ENCODE measurements at regions not wholly inside any gene's neighbourhood (a gene's known extent, or its start where the extent isn't known, plus 50 kb on each side); places are given as distances from the start of the nearest gene placed in this dataset.

- intact Hi-C loops (cut with DNase I) = no loop called here
- Histone ChIP-seq H3K36me3 (replicated peaks in 1 of 2; ENCODE audit: insufficient read depth in 1 of 2, low read depth in 2 of 2) (no peaks in the 10 kb centered on the region), H3K9me3 (peaks cover 0 to 3% (median 0%) of the 10 kb centered on the region in 3 donors), H3K27ac (no peak overlapping the region), H3K4me3 (no peak overlapping the region), H3K4me1 (no peaks in the 10 kb centered on the region), H3K27me3 (no peaks in the 10 kb centered on the region)
- ATAC-seq = no peak
- TF ChIP-seq, protein P1, sequence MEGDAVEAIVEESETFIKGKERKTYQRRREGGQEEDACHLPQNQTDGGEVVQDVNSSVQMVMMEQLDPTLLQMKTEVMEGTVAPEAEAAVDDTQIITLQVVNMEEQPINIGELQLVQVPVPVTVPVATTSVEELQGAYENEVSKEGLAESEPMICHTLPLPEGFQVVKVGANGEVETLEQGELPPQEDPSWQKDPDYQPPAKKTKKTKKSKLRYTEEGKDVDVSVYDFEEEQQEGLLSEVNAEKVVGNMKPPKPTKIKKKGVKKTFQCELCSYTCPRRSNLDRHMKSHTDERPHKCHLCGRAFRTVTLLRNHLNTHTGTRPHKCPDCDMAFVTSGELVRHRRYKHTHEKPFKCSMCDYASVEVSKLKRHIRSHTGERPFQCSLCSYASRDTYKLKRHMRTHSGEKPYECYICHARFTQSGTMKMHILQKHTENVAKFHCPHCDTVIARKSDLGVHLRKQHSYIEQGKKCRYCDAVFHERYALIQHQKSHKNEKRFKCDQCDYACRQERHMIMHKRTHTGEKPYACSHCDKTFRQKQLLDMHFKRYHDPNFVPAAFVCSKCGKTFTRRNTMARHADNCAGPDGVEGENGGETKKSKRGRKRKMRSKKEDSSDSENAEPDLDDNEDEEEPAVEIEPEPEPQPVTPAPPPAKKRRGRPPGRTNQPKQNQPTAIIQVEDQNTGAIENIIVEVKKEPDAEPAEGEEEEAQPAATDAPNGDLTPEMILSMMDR (IDR thresholded peaks at IDR 0.05) = no peak
- TF ChIP-seq POLR2A (IDR thresholded peaks at IDR 0.05) = no peak
- no peak for DNase-seq
Observed at GRCh38 chr6:78025502-78025901, 372.7 kb downstream of the MEI4 start.

DNA sequence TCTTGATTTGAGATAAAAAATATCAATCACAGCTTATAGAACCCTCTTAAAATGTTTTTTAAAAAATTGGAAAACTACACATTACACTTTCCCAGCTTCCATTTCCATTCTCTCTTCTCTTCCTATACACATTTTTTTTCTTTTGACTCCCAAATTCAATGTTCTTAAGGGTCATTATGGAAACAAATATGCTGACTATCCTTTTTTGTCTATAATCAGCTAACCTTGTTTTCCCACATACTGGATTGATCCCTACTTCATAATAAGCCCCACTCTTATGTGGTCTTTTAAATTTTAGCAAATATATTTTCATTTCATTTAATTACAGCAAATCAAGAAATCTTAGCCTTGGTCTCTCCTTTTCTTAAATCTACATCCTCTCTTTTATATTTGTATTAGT, 378.4 kb downstream of the MEI4 start:
- no peak for DNase-seq
- no peak for TF ChIP-seq POLR2A (IDR thresholded peaks at IDR 0.05)
- no peaks in the 10 kb centered on the region for H3K36me3 ChIP-seq (replicated peaks in 1 of 2; ENCODE audit: insufficient read depth in 1 of 2, low read depth in 2 of 2)
- H3K4me1 ChIP-seq = no peaks in the 10 kb centered on the region
- no peak for ATAC-seq
- no peaks in the 10 kb centered on the region for H3K9me3 ChIP-seq
- no peak overlapping the region for H3K27ac ChIP-seq
- no peak overlapping the region for H3K4me3 ChIP-seq
- intact Hi-C loops (cut with DNase I) = no loop called here
- H3K27me3 ChIP-seq = no peaks in the 10 kb centered on the region

DNA sequence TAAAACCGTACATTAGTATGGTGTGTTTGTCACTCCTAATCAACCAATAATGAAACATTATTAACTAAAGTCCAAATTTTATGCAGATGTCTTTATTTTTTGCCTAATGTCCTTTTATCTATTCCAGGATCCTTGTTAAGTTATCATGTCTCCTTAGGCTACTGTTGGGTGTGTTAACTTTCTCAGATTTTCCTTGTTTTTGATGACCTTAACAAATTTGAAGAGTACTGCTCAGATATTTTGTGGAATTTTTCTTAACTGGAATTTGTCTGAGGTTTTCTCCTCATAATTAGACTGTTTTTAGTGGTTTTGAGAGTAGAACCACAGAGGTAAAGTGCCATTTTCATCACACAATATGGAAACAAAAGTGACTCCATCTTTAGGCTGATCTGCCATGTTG, 406.3 kb downstream of the MEI4 start:
- Histone ChIP-seq H3K4me1 (no peaks in the 10 kb centered on the region), H3K36me3 (replicated peaks in 1 of 2; ENCODE audit: insufficient read depth in 1 of 2, low read depth in 2 of 2) (no peaks in the 10 kb centered on the region), H3K27me3 (no peaks in the 10 kb centered on the region), H3K4me3 (no peak overlapping the region), H3K27ac (no peak overlapping the region), H3K9me3 (no peaks in the 10 kb centered on the region)
- DNase-seq (no peak), ATAC-seq (no peak)
- WGBS, 2 donors = 81 to 95% methylated on average over 1 of the region's 1 CpG
- no peak for TF ChIP-seq POLR2A (IDR thresholded peaks at IDR 0.05)
- TF ChIP-seq, protein P1 (IDR thresholded peaks at IDR 0.05) = no peak
- intact Hi-C loops (cut with DNase I) = no loop called here

- no peak for TF ChIP-seq POLR2A (IDR thresholded peaks at IDR 0.05)
- TF ChIP-seq, protein P1 (IDR thresholded peaks at IDR 0.05) = no peak
Observed at GRCh38 chr6:78062993-78063392, 410.2 kb downstream of the MEI4 start.

GRCh38 chr6:78076371-78076770, 423.5 kb downstream of the MEI4 start:
- H3K27ac ChIP-seq = no peak overlapping the region
- H3K4me3 ChIP-seq = no peak overlapping the region
- 85 to 89% methylated on average over 5 of the region's 5 CpGs for WGBS, 2 donors
- intact Hi-C loops (cut with DNase I) = no loop called here
- no peaks in the 10 kb centered on the region for H3K27me3 ChIP-seq
- TF ChIP-seq POLR2A (IDR thresholded peaks at IDR 0.05) = no peak
- TF ChIP-seq, protein P1 (IDR thresholded peaks at IDR 0.05) = no peak
- H3K36me3 ChIP-seq (replicated peaks in 1 of 2; ENCODE audit: insufficient read depth in 1 of 2, low read depth in 2 of 2) = no peaks in the 10 kb centered on the region
- H3K4me1 ChIP-seq = no peaks in the 10 kb centered on the region
- ATAC-seq (no peak), DNase-seq (no peak)
- no peaks in the 10 kb centered on the region for H3K9me3 ChIP-seq

More at GRCh38 chr6:78062993-78063392, 410.2 kb downstream of the MEI4 start:
- no peak for DNase-seq
- no peak for ATAC-seq
- H3K27ac ChIP-seq = no peak overlapping the region
- H3K36me3 ChIP-seq (replicated peaks in 1 of 2; ENCODE audit: insufficient read depth in 1 of 2, low read depth in 2 of 2) = no peaks in the 10 kb centered on the region
- H3K9me3 ChIP-seq = no peaks in the 10 kb centered on the region
- intact Hi-C loops (cut with DNase I) = no loop called here
- 92 to 93% methylated on average over 4 of the region's 4 CpGs for WGBS, 2 donors
- no peak overlapping the region for H3K4me3 ChIP-seq
- H3K4me1 ChIP-seq = no peaks in the 10 kb centered on the region
- H3K27me3 ChIP-seq = no peaks in the 10 kb centered on the region
